ENCODE measurements at regions not wholly inside any gene's neighbourhood (a gene's known extent, or its start where the extent isn't known, plus 50 kb on each side); places are given as distances from the start of the nearest gene placed in this dataset.

DNA sequence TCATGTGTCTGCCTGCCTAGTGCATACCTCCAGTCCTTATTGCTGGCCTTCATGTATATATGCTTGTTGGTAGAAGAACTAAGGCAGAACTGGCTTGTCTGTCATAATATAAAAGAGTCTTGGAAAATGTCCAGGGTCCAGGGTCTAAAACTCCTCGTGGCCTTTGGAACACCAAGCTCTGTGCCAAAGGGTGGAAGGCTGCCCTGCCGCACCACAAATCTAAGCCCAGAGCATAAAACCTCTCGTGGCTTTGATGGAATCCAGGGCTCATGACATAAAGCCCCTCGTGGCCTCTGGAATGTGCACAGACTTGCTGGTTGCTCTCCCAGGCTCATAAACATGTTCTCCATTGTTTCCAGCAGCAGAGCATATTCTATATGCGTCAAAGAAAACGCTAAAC lies 107.9 kb downstream of the BBS10 start:
- POLR2A ChIA-PET: no interaction called here

GRCh38 chr12:76238688-76239087 lies 109.5 kb downstream of the BBS10 start:
- ChIA-PET POLR2A (no interaction called here), CTCF (interaction anchor here (0.6 to 0.9 kb wide), 2 partner anchors 29 to 348 kb away, joined by 3 read pairs; no protein-coding TSS in a partner anchor)
- TF ChIP-seq, protein P1, sequence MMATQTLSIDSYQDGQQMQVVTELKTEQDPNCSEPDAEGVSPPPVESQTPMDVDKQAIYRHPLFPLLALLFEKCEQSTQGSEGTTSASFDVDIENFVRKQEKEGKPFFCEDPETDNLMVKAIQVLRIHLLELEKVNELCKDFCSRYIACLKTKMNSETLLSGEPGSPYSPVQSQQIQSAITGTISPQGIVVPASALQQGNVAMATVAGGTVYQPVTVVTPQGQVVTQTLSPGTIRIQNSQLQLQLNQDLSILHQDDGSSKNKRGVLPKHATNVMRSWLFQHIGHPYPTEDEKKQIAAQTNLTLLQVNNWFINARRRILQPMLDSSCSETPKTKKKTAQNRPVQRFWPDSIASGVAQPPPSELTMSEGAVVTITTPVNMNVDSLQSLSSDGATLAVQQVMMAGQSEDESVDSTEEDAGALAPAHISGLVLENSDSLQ (IDR thresholded peaks at IDR 0.05): no peak
- no peak for TF ChIP-seq BHLHE40 (IDR thresholded peaks at IDR 0.05; ENCODE audit: borderline replicate concordance)
- DNase-seq (ENCODE audit: extremely low spot score): no peak

More for the DNA sequence above, 107.9 kb downstream of the BBS10 start:
- no peak for DNase-seq (ENCODE audit: extremely low spot score)
- TF ChIP-seq CTBP1 (IDR thresholded peaks at IDR 0.05; ENCODE audit: borderline replicate concordance) (no peak), NFRKB (IDR thresholded peaks at IDR 0.05) (no peak), ZNF384 (IDR thresholded peaks at IDR 0.05) (no peak), HDGF (IDR thresholded peaks at IDR 0.05; ENCODE audit: borderline replicate concordance) (no peak), L3MBTL2 (conservative IDR thresholded peaks at IDR 0.05) (no peak), ARNT (IDR thresholded peaks at IDR 0.05) (no peak), FOXM1 (IDR thresholded peaks at IDR 0.05; ENCODE audit: borderline replicate concordance) (no peak), TARDBP (IDR thresholded peaks at IDR 0.05) (no peak)
- CTCF ChIA-PET: no interaction called here

GRCh38 chr12:76237086-76237701 lies 111.0 kb downstream of the BBS10 start:
- CTCF ChIA-PET: no interaction called here
- TF ChIP-seq TARDBP (IDR thresholded peaks at IDR 0.05) (no peak), FOXA1 (IDR thresholded peaks at IDR 0.05) (no peak), SP1 (IDR thresholded peaks at IDR 0.05) (no peak)
- POLR2A ChIA-PET: no interaction called here

GRCh38 chr12:76236640-76237039 lies 111.6 kb downstream of the BBS10 start:
- DNase-seq (ENCODE audit: extremely low spot score): no peak
- ChIA-PET CTCF (no interaction called here), POLR2A (no interaction called here)
- TF ChIP-seq HDGF (IDR thresholded peaks at IDR 0.05; ENCODE audit: borderline replicate concordance): no peak
- TF ChIP-seq FOXM1 (IDR thresholded peaks at IDR 0.05; ENCODE audit: borderline replicate concordance): no peak
- no peak for TF ChIP-seq NFRKB (IDR thresholded peaks at IDR 0.05)
- TF ChIP-seq BHLHE40 (IDR thresholded peaks at IDR 0.05; ENCODE audit: borderline replicate concordance): no peak
- TF ChIP-seq SP1 (IDR thresholded peaks at IDR 0.05): no peak
- TF ChIP-seq ELF4 (IDR thresholded peaks at IDR 0.05): no peak
- no peak for TF ChIP-seq CTBP1 (IDR thresholded peaks at IDR 0.05; ENCODE audit: borderline replicate concordance)
- no peak for TF ChIP-seq FOXK2 (IDR thresholded peaks at IDR 0.05)
- TF ChIP-seq ZNF384 (IDR thresholded peaks at IDR 0.05): no peak
- TF ChIP-seq ARNT (IDR thresholded peaks at IDR 0.05): no peak
- TF ChIP-seq L3MBTL2 (conservative IDR thresholded peaks at IDR 0.05): no peak
- TF ChIP-seq SUZ12 (IDR thresholded peaks at IDR 0.05): no peak
- TF ChIP-seq LEF1 (IDR thresholded peaks at IDR 0.05; ENCODE audit: borderline replicate concordance): no peak
- no peak for TF ChIP-seq TARDBP (IDR thresholded peaks at IDR 0.05)

More at GRCh38 chr12:76237086-76237701, 111.0 kb downstream of the BBS10 start:
- no peak for DNase-seq (ENCODE audit: extremely low spot score)

GRCh38 chr12:76234741-76235140 lies 113.5 kb downstream of the BBS10 start:
- POLR2A ChIA-PET: no interaction called here
- DNase-seq (ENCODE audit: extremely low spot score): no peak
- CTCF ChIA-PET: no interaction called here
- TF ChIP-seq TARDBP (IDR thresholded peaks at IDR 0.05) (no peak), FOXK2 (IDR thresholded peaks at IDR 0.05) (no peak), HDGF (IDR thresholded peaks at IDR 0.05; ENCODE audit: borderline replicate concordance) (no peak), SUZ12 (IDR thresholded peaks at IDR 0.05) (no peak), LEF1 (IDR thresholded peaks at IDR 0.05; ENCODE audit: borderline replicate concordance) (no peak), SP1 (IDR thresholded peaks at IDR 0.05) (no peak), FOXM1 (IDR thresholded peaks at IDR 0.05; ENCODE audit: borderline replicate concordance) (no peak), ELF4 (IDR thresholded peaks at IDR 0.05) (no peak), CTBP1 (IDR thresholded peaks at IDR 0.05; ENCODE audit: borderline replicate concordance) (no peak), BHLHE40 (IDR thresholded peaks at IDR 0.05; ENCODE audit: borderline replicate concordance) (no peak), L3MBTL2 (conservative IDR thresholded peaks at IDR 0.05) (no peak), NFRKB (IDR thresholded peaks at IDR 0.05) (no peak), ARNT (IDR thresholded peaks at IDR 0.05) (no peak), ZNF384 (IDR thresholded peaks at IDR 0.05) (no peak), FOXA1 (IDR thresholded peaks at IDR 0.05) (no peak)
- TF ChIP-seq, protein P1 (IDR thresholded peaks at IDR 0.05): no peak

- no peak for DNase-seq (ENCODE audit: extremely low spot score)
- CTCF ChIA-PET: no interaction called here
- TF ChIP-seq FOXM1 (IDR thresholded peaks at IDR 0.05; ENCODE audit: borderline replicate concordance) (no peak), TARDBP (IDR thresholded peaks at IDR 0.05) (no peak), L3MBTL2 (conservative IDR thresholded peaks at IDR 0.05) (no peak), NFRKB (IDR thresholded peaks at IDR 0.05) (no peak), ZNF384 (IDR thresholded peaks at IDR 0.05) (no peak), ELF4 (IDR thresholded peaks at IDR 0.05) (no peak), BHLHE40 (IDR thresholded peaks at IDR 0.05; ENCODE audit: borderline replicate concordance) (no peak), LEF1 (IDR thresholded peaks at IDR 0.05; ENCODE audit: borderline replicate concordance) (no peak)
- TF ChIP-seq, protein P1 (IDR thresholded peaks at IDR 0.05): no peak
- POLR2A ChIA-PET: no interaction called here
Measured at GRCh38 chr12:76232013-76232412, 116.2 kb downstream of the BBS10 start.

DNA sequence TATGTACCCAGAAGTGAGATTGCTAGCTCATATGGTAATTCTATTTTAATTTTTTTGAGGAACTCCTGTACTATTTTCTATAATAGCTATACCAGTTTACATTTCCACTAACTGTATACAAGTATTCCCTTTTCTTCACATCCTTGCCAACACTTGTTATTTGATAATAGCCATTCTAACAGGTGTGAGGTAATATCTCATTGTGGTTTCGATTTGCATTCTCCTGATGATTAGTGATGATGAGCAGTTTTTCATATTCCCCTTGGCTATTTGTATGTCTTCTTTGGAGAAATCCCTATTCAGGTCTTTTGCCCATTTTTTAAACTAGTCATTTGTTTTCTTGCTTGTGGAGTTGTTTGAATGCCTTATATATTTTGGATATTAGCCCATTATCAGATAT lies 121.3 kb downstream of the BBS10 start:
- TF ChIP-seq L3MBTL2 (conservative IDR thresholded peaks at IDR 0.05): no peak
- TF ChIP-seq HDGF (IDR thresholded peaks at IDR 0.05; ENCODE audit: borderline replicate concordance): no peak
- TF ChIP-seq ZNF384 (IDR thresholded peaks at IDR 0.05): no peak
- TF ChIP-seq FOXA1 (IDR thresholded peaks at IDR 0.05): no peak
- TF ChIP-seq FOXM1 (IDR thresholded peaks at IDR 0.05; ENCODE audit: borderline replicate concordance): no peak
- no peak for TF ChIP-seq FOXK2 (IDR thresholded peaks at IDR 0.05)
- no peak for TF ChIP-seq NFRKB (IDR thresholded peaks at IDR 0.05)
- TF ChIP-seq CTBP1 (IDR thresholded peaks at IDR 0.05; ENCODE audit: borderline replicate concordance): no peak
- no peak for TF ChIP-seq SP1 (IDR thresholded peaks at IDR 0.05)
- TF ChIP-seq LEF1 (IDR thresholded peaks at IDR 0.05; ENCODE audit: borderline replicate concordance): no peak
- no peak for TF ChIP-seq ELF4 (IDR thresholded peaks at IDR 0.05)
- CTCF ChIA-PET: interaction anchor here (0.7 kb wide), 1 partner anchor 341 kb away, joined by 4 read pairs; no protein-coding TSS in a partner anchor
- POLR2A ChIA-PET: no interaction called here
- no peak for DNase-seq (ENCODE audit: extremely low spot score)
